T-helper 2 cell (primary cell): ENCODE measurements at regions not wholly inside any gene's neighbourhood (a gene's known extent, or its start where the extent isn't known, plus 50 kb on each side); places are given as distances from the start of the nearest gene placed in this dataset.
"Not testable (repeated sequence)": the region's sequence is repeated elsewhere in the genome, so short reads cannot be mapped to it uniquely, and the experiment has no call there.

Experiments
- DNase-seq, 5 experiments: peaks; one replicate each; pipeline versions ENCODE4 v3.0.0 to v3.0.0-alpha.2; 2012 to 2022

GRCh38 chr11:70883973-70884623 lies 368.3 kb downstream of the SHANK2 start:
- DNase-seq = no peak

GRCh38 chr11:70885281-70886231 lies 366.8 kb downstream of the SHANK2 start:
- DNase-seq = no peak

DNA sequence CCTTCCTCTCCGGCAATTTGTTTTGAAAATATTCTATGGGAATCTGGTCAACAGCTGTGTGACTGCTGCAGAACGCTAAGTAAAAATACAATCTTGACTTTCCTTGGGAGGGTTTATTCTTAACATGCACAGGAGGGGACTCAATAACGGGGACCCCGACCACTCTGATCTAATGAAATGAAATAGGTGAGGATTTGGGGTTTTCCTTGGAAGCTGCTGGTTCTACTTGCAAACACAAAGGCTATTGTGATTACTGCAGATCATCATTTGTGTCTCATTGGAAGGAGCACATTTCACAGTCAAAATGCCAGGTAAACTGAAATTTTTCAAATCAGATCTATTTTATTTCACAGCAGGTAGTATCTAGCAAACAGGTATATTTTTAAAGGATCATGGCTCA lies 366.1 kb downstream of the SHANK2 start:
- DNase-seq = no peak

DNA sequence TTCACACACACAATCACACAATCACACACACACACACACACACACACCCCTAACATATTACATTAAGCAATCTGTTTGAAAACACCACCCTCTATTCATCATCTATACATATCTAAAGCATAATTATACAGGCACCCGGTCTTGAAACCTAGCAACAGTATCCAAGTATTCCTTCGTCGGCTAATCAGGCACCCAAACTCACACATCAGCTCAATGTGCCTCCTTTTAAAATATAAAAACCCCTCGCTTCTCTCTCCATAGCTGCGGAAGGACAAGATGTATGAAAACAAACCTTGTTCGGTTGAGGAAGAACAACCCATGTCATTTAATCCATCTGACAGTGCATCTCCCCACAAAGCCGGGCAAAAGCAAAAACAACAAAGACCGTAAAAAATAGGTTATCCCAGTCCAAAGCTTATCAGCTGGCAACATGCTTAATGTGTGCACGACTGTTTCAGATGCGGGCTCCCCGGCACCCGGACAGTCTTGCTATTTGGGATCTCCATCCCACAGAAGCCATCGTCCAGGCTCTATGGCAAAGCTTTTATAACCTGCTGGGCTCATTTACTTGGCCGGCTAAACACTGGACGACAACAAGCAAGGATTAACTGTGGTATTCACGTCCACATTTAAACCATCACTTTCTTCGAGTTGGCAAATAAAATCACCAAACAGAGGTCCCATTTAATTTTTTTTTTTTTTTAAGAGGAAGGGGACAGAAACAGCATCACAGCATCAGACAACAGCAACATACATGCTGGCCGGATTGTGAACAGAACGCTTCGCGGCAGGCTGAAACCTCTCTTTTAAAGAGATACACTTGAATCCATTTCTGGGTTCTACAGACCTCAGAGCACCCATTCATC lies 365.5 kb downstream of the SHANK2 start:
- no peak for DNase-seq

DNA sequence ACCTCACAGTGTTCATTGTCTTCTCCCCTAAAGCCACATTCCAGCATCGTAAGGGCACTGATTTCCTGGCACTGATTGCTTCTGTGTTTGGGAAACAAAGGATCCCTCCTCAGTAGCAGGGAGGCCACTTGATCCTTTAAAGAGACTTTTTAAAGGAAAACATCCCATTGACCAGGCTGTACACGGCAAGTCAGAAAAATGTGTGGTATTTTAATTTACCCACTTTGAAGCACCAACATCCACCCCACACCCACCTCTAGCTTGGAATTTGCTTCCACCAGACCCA lies 364.9 kb downstream of the SHANK2 start:
- no peak for DNase-seq

- DNase-seq = no peak
Observed at GRCh38 chr11:70888061-70888460, 364.3 kb downstream of the SHANK2 start.

GRCh38 chr11:70889411-70889810 lies 363.0 kb downstream of the SHANK2 start:
- DNase-seq = no peak

DNA sequence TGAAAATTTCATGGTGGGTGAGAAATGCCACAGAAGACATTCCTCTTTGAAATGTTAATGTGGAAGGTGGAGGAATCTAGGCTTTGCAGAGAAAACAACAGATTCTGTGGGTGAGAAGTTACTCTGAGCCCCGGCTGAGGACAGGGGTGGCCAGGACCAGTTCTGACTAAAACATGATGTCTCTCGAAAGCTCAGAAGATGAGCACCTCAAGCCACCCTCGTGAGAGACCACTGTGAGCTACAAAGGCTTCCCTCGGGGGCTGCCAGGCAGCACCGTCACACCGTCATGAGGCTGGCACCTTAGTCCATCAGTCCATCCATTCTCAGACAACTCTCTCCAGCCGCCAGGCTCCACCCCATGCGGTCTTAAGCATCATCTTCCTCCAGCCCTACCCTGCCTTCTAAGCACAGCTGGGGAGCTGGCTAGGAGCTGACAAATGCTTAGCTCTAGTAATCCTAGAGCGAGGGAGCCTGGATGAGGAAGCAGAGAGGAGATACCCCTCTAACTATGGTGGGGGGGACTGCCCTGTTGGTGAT lies 360.5 kb downstream of the SHANK2 start:
- no peak for DNase-seq

DNA sequence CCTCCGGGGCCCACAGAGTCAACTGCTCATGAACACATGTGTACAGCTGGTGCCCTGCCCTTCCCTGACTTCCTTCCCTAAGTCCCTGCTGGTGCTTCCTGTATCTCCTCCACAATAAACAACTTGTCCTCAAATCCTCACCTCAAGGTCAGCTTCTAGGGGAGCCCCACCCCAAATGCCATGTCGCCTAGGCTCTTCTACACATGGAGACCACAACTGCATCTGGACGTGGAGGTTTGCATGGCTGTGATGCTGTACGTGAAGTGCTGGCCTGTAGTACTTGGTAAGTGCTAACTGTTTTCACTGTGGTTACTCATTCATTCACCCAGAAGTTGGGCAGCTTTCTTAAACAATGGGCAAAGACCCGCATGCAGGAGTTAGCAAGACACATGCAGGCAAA lies 359.5 kb downstream of the SHANK2 start:
- DNase-seq = no peak

GRCh38 chr11:70894566-70895365 lies 357.6 kb downstream of the SHANK2 start:
- no peak for DNase-seq

- no peak for DNase-seq
Observed at GRCh38 chr11:70895366-70895670, 357.1 kb downstream of the SHANK2 start.

DNA sequence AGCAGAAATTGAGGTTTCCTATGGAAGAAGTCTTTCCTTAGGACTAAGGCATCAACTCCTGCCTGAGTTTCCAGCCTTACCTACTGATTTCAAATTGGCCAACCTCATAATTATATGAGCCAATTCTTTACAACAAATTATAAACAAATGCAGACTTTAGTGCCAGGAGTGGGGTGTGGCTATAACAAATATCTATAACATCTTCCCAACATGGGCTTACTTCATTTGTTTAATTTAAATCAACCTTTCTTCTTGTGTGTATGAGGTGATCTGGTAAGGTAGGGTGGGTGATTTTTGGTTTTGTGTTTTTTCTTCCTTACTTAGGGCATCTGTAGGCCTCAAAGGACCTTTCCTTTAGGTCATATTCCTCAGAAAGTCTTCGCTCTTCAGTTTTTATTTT lies 354.9 kb downstream of the SHANK2 start:
- DNase-seq = no peak

DNA sequence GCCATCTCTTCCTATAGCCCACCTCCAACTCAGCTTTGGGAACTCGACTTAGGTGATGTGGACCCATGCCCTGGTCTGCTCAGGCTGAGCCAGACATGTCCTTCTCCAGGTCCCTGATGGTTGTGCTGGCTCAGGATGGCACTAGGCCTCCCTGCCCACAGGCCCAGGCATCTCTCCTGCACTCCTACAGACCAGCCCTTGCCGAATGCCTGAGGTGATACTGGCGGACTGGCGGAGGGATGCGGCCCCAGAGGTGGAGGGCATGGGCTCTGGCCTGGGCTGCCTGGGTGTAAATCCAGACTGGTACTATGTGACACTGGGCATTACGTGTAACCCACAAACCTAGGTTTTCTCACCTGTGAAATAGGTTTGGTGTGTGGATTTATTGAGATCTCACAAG lies 352.8 kb downstream of the SHANK2 start:
- no peak for DNase-seq

GRCh38 chr11:70900540-70900939 lies 351.8 kb downstream of the SHANK2 start:
- DNase-seq = no peak

DNA sequence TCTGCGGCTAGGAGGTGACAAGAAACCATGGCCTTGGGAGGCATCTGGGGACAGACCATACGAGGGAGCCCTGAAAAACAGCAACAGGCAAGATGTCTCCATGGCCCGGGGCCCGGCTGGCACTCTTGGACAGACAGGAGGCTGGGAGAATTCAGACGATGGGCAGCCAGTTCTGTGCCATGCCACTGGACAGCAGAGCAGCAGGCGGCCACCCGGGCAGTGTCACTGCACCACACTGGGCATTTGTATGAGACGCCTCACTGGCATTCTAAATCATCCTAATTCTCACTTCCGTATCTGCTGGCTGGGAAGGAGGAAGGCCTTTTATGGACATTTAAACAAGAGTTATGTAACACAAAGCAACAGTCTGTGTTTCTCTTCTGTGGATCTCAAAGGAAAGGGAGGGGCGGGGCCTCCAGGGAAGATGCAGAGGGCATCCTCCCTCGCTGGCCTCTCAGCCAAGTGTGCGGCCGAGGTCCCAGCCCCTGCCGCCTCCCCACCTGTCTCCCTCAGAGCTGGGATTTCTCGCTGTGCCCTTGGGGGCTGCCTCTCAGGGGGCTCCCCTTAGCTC lies 350.3 kb downstream of the SHANK2 start:
- no peak for DNase-seq

DNA sequence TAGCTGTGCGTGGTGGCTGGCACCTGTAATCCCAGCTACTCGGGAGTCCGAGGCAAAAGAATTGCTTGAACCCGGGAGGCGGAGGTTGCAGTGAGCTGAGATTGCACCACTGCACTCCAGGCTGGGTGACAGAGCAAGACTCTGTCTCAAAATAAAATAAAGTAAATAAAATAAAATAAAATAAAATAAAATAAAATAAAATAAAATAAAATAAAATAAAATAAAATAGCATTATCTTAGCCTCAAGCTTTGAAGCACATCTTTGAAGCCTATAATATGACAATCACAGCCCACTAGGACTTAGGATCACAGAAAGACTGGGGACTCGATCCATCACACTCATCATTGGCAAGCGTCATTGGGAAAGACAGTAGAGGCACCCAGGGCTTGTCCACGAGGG lies 349.1 kb downstream of the SHANK2 start:
- DNase-seq = not testable (repeated sequence)

GRCh38 chr11:70906101-70906500 lies 346.3 kb downstream of the SHANK2 start:
- DNase-seq = no peak

DNA sequence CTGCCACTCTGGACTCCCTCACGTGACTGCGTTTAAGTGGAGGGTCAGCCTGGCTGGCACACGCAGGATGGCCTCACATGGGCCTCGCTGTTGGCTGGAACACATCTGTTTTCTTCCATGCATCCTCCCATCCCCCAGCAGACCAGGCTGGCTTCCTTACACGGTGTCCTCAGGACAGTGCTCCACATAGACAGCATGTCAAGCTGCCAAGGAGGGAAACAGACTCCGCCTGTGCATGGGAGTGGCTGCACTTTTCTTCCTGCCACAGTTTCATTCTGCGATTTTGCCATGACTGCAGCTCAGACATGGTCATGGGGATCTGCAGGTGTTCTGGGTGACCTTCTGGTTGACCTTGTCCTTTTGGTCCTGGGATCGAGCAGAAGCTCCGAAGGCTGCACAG lies 344.2 kb downstream of the SHANK2 start:
- no peak for DNase-seq

GRCh38 chr11:70910835-70911234 lies 341.5 kb downstream of the SHANK2 start:
- DNase-seq = no peak

DNA sequence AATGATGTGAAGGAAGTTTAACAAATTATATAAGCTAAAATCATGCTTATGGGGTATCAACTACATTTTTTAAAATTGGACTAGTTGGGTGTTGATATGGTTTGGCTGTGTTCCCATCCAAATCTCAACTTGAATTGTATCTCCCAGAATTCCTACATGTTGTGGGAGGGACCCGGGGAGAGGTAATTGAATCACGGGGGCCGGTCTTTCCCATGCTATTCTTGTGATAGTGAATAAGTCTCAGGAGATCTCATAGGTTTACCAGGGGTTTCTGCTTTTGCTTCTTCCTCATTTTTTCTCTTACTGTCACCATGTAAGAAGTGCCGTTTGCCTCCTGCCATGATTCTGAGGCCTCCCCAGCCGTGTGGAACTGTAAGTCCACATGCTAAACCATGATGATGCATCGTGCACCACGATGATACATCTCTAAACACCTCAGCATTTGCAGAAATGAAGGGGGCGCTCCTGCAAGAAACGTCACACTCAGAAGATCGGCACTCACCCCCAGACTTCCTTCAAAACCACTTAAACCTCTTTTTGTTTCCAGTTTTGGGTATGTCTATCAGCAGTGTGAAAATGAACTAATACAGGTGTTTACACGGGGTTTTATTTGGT lies 340.0 kb downstream of the SHANK2 start:
- peak in 1 of 5 experiments; percentile 8 for DNase-seq

DNA sequence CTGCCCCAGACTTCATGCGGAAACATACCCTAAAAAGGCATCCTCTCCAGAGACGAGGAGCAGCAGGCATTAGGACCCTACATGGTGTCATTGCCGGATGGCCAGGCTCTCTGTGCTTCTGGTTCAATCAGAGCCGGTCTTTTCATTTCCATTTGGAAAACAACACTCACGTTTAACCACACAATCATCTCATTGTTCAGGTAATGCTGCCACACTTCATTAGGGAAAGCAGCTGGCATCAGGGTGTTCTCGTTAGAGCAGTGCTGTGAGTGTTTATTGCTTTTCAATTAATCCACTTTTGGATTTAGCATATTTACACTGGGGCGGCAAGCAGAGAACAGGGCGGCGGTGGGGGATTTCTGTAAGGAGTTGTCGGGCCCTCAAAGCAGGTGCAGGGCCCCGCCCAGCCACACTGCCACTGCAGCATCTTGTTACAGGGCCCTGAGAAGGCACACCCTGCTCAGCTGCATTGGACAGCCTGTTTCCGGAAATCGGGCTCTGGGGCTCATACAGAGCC lies 338.6 kb downstream of the SHANK2 start:
- no peak for DNase-seq
